ENCODE measurements at regions not wholly inside any gene's neighbourhood (a gene's known extent, or its start where the extent isn't known, plus 50 kb on each side); places are given as distances from the start of the nearest gene placed in this dataset.
A peak's percentile ranks its signal among the peaks of the same experiment; 100 is the strongest.

DNA sequence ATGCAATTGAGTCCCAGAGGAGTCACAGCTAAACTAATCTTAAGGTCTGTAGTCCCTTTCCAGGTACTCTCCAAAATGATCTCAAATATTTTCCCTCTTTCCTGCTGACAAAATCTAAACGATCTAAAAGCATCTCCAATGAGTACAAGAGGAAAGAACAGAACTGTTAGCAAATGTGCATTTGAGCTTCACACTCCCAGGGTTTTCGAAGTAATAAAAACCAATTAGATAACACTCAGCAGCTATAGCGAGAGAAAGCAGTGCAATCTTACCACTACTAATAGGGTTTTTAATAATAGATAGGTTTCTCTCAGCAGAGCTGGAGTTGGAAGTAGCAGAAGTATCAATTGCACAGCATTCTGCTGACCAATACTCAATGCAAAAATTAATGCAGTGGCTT is 995.4 kb downstream of the TUSC7 start:
- no peak for DNase-seq

- DNase-seq, result no peak
These were observed 996.5 kb downstream of the TUSC7 start for GRCh38 chr3:117706037-117706436.

- no peak for DNase-seq
These were observed 997.2 kb downstream of the TUSC7 start for GRCh38 chr3:117706756-117707155.

- no peak for DNase-seq
These were observed 999.0 kb downstream of the TUSC7 start for GRCh38 chr3:117708601-117709000.

DNA sequence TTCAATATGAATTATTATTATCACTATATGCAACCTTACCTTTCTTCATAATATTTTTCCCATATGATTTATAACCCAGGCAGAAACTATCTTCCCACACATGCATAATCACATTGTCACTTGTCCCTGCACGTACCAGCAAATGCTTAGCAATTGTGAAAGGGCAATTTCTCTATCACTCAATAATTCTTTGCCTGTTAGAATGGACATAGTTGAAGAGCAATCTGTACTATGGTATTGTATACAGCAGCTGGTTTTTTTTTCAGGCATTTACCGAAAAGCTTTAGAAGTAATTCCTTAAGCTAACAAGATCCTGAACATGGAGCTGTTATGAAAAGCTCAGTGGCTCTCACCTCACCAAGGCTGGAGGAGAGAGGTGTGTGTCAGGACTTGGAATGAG is 999.5 kb downstream of the TUSC7 start:
- DNase-seq, result no peak

DNA sequence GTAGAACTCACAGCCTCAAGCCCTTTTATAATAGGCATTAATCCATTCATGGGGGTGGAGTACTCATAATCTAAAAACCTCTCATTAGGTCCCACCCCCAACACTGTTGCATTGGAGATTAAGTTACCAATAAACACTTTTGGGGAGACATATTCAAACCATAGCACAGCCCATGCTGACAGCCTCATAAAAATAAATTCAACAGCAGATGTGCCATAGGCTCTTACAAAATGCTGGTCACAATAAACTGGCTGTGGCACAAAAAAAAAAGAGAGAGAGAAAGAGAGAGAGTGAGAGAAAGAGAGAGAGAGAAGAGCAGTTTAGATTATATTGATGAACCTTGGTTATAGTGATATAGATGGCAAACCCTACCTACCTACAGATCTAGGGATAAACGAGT is 1000.9 kb downstream of the TUSC7 start:
- no peak for DNase-seq

GRCh38 chr3:117719316-117719926 is 1009.8 kb downstream of the TUSC7 start:
- peak in 2 of 56 donors; percentile 20 to 33 for DNase-seq

DNA sequence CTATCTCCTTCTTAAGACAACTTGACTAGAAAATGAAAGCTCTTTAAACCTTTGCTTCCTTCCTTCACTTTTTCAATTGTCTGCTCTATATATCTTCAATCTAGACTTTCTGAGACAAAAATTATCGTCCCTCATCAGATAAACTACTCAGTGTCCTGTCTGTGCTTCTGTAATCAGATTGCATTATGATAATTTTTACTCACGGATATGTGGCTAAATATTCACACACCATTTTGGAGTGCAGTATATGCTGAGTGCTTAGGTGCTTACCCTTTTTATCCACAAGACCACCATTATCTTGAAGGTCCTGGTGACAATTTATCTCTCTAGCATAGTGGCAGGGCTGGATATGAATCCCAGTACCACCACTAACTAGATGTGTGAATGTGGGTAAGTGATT is 1012.3 kb downstream of the TUSC7 start:
- DNase-seq, result no peak

- peak in 1 of 56 donors; percentile 42 for DNase-seq
These were observed 1013.3 kb downstream of the TUSC7 start for GRCh38 chr3:117722856-117723255.

- DNase-seq, result no peak
These were observed 1014.2 kb downstream of the TUSC7 start for GRCh38 chr3:117723825-117724224.

DNA sequence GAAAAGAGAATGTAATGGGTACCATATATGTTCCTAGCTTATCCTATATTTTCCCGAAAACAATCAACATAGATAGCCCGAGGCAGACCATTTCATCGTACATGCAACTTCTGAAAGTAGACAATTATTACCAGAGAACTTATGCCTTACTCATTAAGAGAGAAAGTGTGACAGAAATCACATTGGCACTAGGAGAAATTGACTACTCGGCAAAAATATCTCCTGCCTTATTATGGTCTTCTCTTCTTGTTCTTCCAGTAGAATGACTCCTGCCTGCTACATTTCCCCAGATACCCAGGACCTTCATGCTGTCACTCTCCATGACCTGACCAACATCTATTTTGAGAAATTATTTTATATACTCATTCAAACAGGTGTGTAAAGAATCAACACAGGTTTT is 1015.7 kb downstream of the TUSC7 start:
- no peak for DNase-seq

DNA sequence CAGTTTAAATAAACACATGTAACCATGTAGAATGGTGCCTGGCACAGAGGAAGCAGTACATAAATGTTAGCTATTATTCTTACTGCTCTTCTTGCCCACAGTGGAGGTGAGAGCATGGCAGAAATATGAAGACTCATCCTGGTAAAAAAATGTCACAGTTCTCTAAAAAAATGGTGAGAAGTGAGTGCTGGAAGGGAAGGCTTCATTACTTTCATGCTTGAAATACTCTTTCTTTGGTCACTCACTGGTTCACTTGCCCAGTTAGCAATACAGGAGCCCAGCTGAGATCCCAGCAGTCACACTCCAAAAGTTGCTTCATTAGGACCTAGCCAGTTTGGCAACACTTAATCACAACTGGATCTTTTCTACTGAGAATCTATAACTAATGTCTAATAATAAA is 1017.2 kb downstream of the TUSC7 start:
- no peak for DNase-seq

DNA sequence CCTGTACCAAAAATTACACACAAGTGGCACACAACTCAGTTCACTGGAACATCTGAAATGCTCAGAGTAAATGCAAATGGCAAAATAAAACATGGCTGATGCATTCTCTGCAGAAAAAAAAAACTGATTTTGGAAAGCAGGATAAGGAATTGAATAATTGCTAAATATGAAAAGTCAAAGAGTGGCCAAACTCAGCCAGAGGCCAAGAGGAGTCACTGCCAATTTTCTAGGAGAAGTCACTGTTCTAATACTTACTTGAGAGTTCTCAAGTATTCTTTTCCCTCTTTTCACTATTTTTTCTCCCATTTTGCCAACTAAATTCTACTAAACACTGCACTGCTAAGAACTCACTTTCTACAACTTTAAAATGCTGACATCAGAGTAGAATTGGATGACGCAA is 1018.6 kb downstream of the TUSC7 start:
- no peak for DNase-seq

DNA sequence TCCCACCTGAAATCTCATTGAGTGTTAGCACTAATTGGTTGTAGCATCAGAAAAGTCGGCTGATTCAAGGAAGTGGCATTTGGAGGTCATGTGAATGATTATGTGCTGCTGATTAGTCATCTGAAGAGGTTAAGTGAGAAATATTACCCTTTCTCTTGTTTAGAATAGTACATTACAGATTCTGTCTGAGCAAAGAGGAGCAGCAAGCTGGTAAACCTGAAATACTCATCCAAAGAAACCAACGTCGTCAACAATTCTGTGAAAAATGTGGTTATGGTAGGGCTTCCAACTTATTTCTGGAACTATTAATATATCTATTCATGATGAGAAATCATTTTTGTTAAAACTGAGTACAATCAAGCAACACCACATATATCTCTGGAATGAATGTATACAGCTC is 1024.9 kb downstream of the TUSC7 start:
- no peak for DNase-seq

DNA sequence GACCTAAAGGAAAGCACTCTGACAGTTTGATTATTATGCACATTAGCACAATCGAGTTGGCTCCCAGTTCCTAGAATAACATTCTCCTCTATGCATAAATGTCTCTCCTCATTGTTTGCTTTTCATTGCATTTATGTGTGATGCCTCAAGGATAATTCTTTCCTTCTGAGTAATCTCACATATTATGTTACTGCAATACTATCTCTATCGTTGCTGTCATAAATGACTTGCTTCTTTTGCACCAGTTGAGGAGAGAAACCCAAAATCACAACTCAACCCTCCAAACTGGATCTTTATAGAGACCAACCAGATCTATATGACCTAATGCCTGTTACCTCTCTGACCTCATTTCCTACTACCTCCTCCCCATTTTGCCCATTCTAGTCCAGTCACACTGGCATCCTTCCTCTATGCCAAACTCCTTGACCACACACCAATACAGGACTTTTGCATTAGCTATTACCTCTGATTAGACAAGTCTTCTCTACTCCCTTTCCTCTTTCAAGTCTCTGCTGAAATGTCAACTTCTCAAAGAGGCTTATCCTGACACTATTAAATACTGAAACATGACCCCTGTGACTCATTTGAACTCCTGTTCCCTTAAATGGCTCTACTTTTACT is 1026.0 kb downstream of the TUSC7 start:
- no peak for DNase-seq

DNA sequence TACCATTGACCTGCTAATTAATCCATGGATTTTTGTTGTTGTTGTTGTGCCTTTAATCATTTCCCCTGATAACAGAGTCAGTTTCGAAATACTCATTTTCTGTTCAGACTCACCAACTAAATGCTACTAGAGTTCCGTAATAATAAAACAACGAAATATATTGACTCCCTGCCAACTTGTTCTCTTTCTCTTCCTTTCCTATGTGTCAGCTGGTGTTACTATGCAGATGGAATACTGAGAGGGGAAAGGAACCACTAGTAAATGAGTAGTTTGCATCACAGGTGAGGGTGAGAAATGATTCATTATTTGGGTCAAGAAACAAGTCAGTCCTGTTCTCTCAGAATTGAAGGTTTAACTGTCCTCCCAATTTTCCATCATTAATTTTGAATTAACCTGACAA is 1027.3 kb downstream of the TUSC7 start:
- DNase-seq, result no peak

DNA sequence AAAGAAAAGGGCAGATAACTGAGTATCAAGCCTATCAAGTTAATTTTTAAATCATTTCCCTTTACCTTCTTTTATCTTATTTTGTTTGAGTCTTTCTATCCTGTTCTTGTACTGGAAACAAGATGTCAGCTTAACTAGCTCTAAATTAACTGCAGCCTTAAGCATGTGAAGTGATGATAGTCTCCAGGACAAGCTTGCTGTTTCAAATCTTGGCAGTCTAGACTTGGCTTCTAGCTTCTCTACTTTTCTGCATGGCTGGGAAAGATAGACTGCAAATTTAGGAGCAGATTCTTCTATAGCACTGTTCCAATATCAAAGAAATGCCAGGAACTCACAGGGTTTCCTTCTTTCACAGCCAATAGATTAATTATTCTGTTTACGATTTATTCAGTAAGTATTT is 1034.4 kb downstream of the TUSC7 start:
- no peak for DNase-seq

DNA sequence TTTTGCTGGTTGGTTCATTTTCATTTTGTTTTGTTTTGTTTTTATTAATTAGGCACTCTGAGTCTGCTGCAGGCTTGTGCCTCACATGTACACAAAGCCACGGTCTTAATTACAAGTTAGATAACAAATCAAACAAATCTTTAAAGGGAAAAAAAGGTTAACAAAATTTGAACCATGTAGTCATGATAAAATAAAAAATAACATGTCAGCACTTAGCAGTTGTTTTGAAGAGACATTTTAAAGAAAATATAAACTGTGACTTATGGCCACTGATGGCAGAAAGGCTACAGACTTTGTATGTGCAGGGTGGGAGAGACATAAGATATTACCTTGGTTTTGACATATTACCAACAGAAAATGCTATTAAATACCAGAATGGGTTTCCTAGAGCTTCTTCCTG is 1035.4 kb downstream of the TUSC7 start:
- no peak for DNase-seq

DNA sequence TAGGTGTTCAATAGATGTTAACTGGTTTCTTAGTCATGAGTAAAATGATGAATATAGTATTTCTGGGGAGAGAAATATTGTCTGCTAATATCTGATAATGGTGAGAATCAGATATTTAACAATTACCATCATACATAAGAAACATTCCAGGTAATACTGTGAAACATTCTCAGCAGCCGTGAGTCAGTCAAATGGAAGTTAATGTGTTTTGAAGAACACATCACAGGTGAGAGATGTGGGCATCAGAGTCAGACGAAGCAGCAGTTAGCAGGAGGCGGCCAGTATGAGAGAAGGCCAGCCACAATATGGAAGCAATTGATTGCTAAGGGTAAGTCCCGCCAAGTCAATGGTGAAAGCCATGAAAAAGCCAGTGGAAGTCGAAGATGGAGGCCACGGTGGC is 1035.9 kb downstream of the TUSC7 start:
- no peak for DNase-seq

DNA sequence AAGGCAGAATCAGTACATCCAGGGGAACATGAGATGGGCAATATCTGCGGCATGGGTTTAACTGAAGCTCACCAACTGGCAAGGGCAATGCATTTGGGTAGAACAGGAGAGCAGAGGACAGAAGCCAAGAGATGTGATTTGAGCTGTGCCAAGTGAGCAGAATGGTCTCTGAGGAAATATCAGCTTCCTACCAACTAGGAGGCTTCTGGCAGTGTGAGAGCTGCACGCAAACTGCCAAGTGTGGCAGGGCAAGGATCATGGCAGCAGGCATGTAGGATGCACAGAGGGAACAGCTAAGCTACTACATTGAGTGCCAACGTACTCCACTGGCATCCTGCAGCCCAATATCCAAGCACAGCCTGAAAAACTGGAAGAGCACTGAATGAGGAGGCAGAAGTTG is 1036.5 kb downstream of the TUSC7 start:
- DNase-seq, result peak in 3 of 56 donors; percentile 5 to 28 (median 8)

- DNase-seq, result no peak
These were observed 1038.6 kb downstream of the TUSC7 start for GRCh38 chr3:117748131-117748530.

GRCh38 chr3:117750674-117751269 is 1041.2 kb downstream of the TUSC7 start:
- DNase-seq, result no peak

- peak in 30 of 56 donors; percentile 2 to 75 (median 31) for DNase-seq
These were observed 1042.1 kb downstream of the TUSC7 start for GRCh38 chr3:117751651-117752050.
